IMR-90 (cell line): ENCODE measurements at regions not wholly inside any gene's neighbourhood (a gene's known extent, or its start where the extent isn't known, plus 50 kb on each side); places are given as distances from the start of the nearest gene placed in this dataset.

ENCODE experiments used
- ATAC-seq: fragments of 200-7000 bp; cut with Tn5 transposase; 2 replicates; pipeline ENCODE4 v1.9.1; 2020; ENCODE audit warnings: low read depth, mild to moderate bottlenecking, moderate library complexity
- BruUV-seq: library from RNA; stranded (reverse); fragments of 400-500 nt; replicated peaks from 2 replicates; lab custom pipeline; 2021; lab: Mats Ljungman, UMichigan
- CTCF ChIA-PET: fragments of 300-600 bp; formaldehyde crosslinking; extraction: SDS; loops from one replicate; lab custom pipeline; 2021; ENCODE audit warnings: antibody characterized with exemption; lab: Yijun Ruan, JAX
- POLR2A ChIA-PET: fragments of 300-600 bp; sonication (Branson Sonifier 250); formaldehyde crosslinking; loops from one replicate; lab custom pipeline; 2022; ENCODE audit warnings: antibody characterized with exemption; ENCODE audit not compliant: unreplicated experiment; lab: Charles Lee
- DNase-seq: peaks from one replicate; pipeline ENCODE4 v3.0.0; 2013
- H2AFZ ChIP-seq: replicated peaks from 2 replicates; pipeline ENCODE3; 2013; ENCODE audit warnings: low read length, mild to moderate bottlenecking; ENCODE audit not compliant: poor library complexity
- H2AK5ac ChIP-seq: 2 replicates; pipeline ENCODE4 v1.6.1; 2013; ENCODE audit warnings: low read depth, low read length, inconsistent platforms
- H2AK9ac ChIP-seq: replicated peaks from 2 replicates; pipeline ENCODE3; 2013; ENCODE audit warnings: mild to moderate bottlenecking, low read depth, low read length, moderate library complexity; ENCODE audit not compliant: poor library complexity
- H2BK120ac ChIP-seq: 2 replicates; pipeline ENCODE4 v1.6.1; 2013; ENCODE audit warnings: low read depth, low read length, inconsistent platforms
- H2BK15ac ChIP-seq: 3 replicates; pipeline ENCODE4 v1.6.1; 2013; ENCODE audit warnings: low read depth, low read length, inconsistent platforms
- H2BK20ac ChIP-seq: 2 replicates; pipeline ENCODE4 v1.6.1; 2013; ENCODE audit warnings: low read depth, mild to moderate bottlenecking, inconsistent platforms, low read length, moderate library complexity
- H2BK5ac ChIP-seq: 2 replicates; pipeline ENCODE4 v1.6.1; 2013; ENCODE audit warnings: mild to moderate bottlenecking, low read depth, low read length, inconsistent platforms; ENCODE audit not compliant: poor library complexity, severe bottlenecking
- H3K14ac ChIP-seq: replicated peaks from 2 replicates; pipeline ENCODE4 v1.6.1; 2013; ENCODE audit warnings: low read depth, low read length, inconsistent platforms
- H3K18ac ChIP-seq: 2 replicates; pipeline ENCODE4 v1.6.1; 2013; ENCODE audit warnings: low read depth, low read length, control low read depth
- H3K23ac ChIP-seq: 2 replicates; pipeline ENCODE4 v1.6.1; 2013; ENCODE audit warnings: low read depth, low read length, inconsistent platforms
- H3K27ac ChIP-seq: 2 replicates; pipeline ENCODE4 v1.5.1; 2013; ENCODE audit warnings: mild to moderate bottlenecking, control low read depth, low read length; ENCODE audit not compliant: insufficient read depth
- H3K27me3 ChIP-seq: 2 replicates; pipeline ENCODE4 v1.6.1; 2013; ENCODE audit warnings: low read length; ENCODE audit not compliant: control insufficient read depth, insufficient read depth
- H3K36me3 ChIP-seq: 2 replicates; pipeline ENCODE4 v1.6.1; 2013; ENCODE audit warnings: low read length, mixed read lengths; ENCODE audit not compliant: control insufficient read depth, insufficient read depth
- H3K4ac ChIP-seq: 2 replicates; pipeline ENCODE4 v1.6.1; 2013; ENCODE audit warnings: low read depth, low read length, inconsistent platforms
- H3K4me1 ChIP-seq: 2 replicates; pipeline ENCODE4 v1.6.1; 2013; ENCODE audit warnings: low read length, mixed read lengths; ENCODE audit not compliant: control insufficient read depth, insufficient read depth
- H3K4me2 ChIP-seq: 2 replicates; pipeline ENCODE4 v1.6.1; 2013; ENCODE audit warnings: low read depth, mild to moderate bottlenecking, control low read depth, low read length, moderate library complexity
- H3K4me3 ChIP-seq: 2 replicates; pipeline ENCODE4 v1.5.1; 2013; ENCODE audit warnings: low read depth, mild to moderate bottlenecking, control low read depth, low read length, moderate library complexity; ENCODE audit not compliant: insufficient read depth
- H3K56ac ChIP-seq: 2 replicates; pipeline ENCODE4 v1.6.1; 2013; ENCODE audit warnings: low read length, inconsistent platforms; ENCODE audit not compliant: insufficient read depth; ENCODE audit errors: extremely low read depth
- H3K79me1 ChIP-seq, 2 experiments: 2 replicates each; pipeline ENCODE4 v1.6.1; 2013; ENCODE audit warnings: low read length in 2 of 2, inconsistent platforms in 1 of 2, low read depth in 1 of 2
- H3K9ac ChIP-seq: 2 replicates; pipeline ENCODE4 v1.6.1; 2013; ENCODE audit warnings: low read depth, low read length, control low read depth
- H3K9me1 ChIP-seq: 2 replicates; pipeline ENCODE4 v1.6.1; 2013; ENCODE audit warnings: low read length, inconsistent platforms; ENCODE audit not compliant: insufficient read depth
- H3K9me3 ChIP-seq: 2 replicates; pipeline ENCODE4 v1.6.1; 2013; ENCODE audit warnings: low read length; ENCODE audit not compliant: control insufficient read depth, insufficient read depth
- H4K20me1 ChIP-seq: 2 replicates; pipeline ENCODE4 v1.6.1; 2013; ENCODE audit warnings: low read length, inconsistent platforms; ENCODE audit not compliant: insufficient read depth
- H4K5ac ChIP-seq: 2 replicates; pipeline ENCODE4 v1.6.1; 2013; ENCODE audit warnings: mild to moderate bottlenecking, low read depth, low read length, control low read depth
- H4K8ac ChIP-seq, 2 experiments: 2 replicates each; pipeline ENCODE4 v1.6.1; 2013; ENCODE audit warnings: low read depth in 2 of 2, low read length in 2 of 2, control low read depth in 1 of 2, inconsistent platforms in 1 of 2
- H4K91ac ChIP-seq: 2 replicates; pipeline ENCODE4 v1.6.1; 2013; ENCODE audit warnings: low read depth, low read length, inconsistent platforms; ENCODE audit not compliant: insufficient read depth
- USF2 ChIP-seq: fragments of 150-350 bp; IDR thresholded peaks from 2 replicates; pipeline ENCODE4 v1.6.1; 2017; ENCODE audit warnings: mild to moderate bottlenecking, antibody characterized with exemption, low read length, low read depth
- WGBS, 2 experiments: methylation state at CpG; one replicate each; pipeline versions ENCODE4 v1.1.5 to v1.1.7; 2013; ENCODE audit warnings: missing lambda C conversion rate in 2 of 2; ENCODE audit not compliant: insufficient read length in 1 of 2; ENCODE audit errors: extremely low coverage in 2 of 2; 5-methylcytosine and 5-hydroxymethylcytosine counted together
- dilution Hi-C: fragments of 300-500 bp; cut with HindIII; formaldehyde crosslinking; loops from one replicate; pipeline ENCODE4 v1.14.3; 2018; ENCODE audit warnings: low sequenced_read_pairs; ENCODE audit not compliant: unreplicated experiment
- in situ Hi-C: fragments of 300-500 bp; cut with MboI; formaldehyde crosslinking; loops from 3 replicates; pipeline ENCODE4 v1.14.3; 2019; ENCODE audit warnings: low sequenced_read_pairs, inconsistent platforms, mixed read lengths
- intact Hi-C: fragments of 100-400 bp; cut with micrococcal nuclease; formaldehyde crosslinking; loops from 2 replicates; pipeline ENCODE4 v1.10.0; 2022

- no peak overlapping the region for H3K4me3 ChIP-seq
- H3K9ac ChIP-seq: no peak overlapping the region
- ChIA-PET CTCF (no interaction called here), POLR2A (interaction anchor here (0.6 kb wide), 1 partner anchor 18 kb away, joined by 4 read pairs; no protein-coding TSS in a partner anchor)
- H2AFZ ChIP-seq: no peak overlapping the region
- dilution Hi-C loops (no loop called here), intact Hi-C loops (loop anchor here (10.0 kb wide), 1 partner anchor 165 kb away; no protein-coding TSS in a partner anchor), in situ Hi-C loops (no loop called here)
- no peaks in the 10 kb centered on the region for H3K9me1 ChIP-seq
- H4K5ac ChIP-seq: no peak overlapping the region
- H4K91ac ChIP-seq: no peak overlapping the region
- no peak overlapping the region for H2BK5ac ChIP-seq
- no peaks in the 10 kb centered on the region for H4K20me1 ChIP-seq
- no peak overlapping the region for H2BK120ac ChIP-seq
- H3K14ac ChIP-seq: no peak overlapping the region
- no peak for ATAC-seq
- no peak for DNase-seq
- H2AK9ac ChIP-seq: no peak overlapping the region
- no peak overlapping the region for H3K4me2 ChIP-seq
- no peak overlapping the region for H3K23ac ChIP-seq
- H3K4me1 ChIP-seq: no peaks in the 10 kb centered on the region
- no peak overlapping the region for H2BK20ac ChIP-seq
- no peak overlapping the region for H4K8ac ChIP-seq
- H3K56ac ChIP-seq: no peak overlapping the region
- no CpG with 5 or more reads among the region's 6 CpGs for WGBS, 2 experiments
- H3K4ac ChIP-seq: no peak overlapping the region
- H3K27ac ChIP-seq: no peak overlapping the region
- no peaks in the 10 kb centered on the region for H3K79me1 ChIP-seq
- H3K36me3 ChIP-seq: no peaks in the 10 kb centered on the region
- no peak overlapping the region for H2BK15ac ChIP-seq
- BruUV-seq: no TSS peak
- H3K9me3 ChIP-seq: no peaks in the 10 kb centered on the region
- no peak overlapping the region for H2AK5ac ChIP-seq
- 0 out of 2 replicates have a peak, but pooled peaks cover 2% of the 10 kb centered on the region for H3K27me3 ChIP-seq
- TF ChIP-seq USF2: no peak
- no peak overlapping the region for H3K18ac ChIP-seq
These were observed 97.4 kb upstream of the IGLL5 start for GRCh38 chr22:22789922-22790845.
